ENCODE measurements at regions not wholly inside any gene's neighbourhood (a gene's known extent, or its start where the extent isn't known, plus 50 kb on each side); places are given as distances from the start of the nearest gene placed in this dataset.

DNA sequence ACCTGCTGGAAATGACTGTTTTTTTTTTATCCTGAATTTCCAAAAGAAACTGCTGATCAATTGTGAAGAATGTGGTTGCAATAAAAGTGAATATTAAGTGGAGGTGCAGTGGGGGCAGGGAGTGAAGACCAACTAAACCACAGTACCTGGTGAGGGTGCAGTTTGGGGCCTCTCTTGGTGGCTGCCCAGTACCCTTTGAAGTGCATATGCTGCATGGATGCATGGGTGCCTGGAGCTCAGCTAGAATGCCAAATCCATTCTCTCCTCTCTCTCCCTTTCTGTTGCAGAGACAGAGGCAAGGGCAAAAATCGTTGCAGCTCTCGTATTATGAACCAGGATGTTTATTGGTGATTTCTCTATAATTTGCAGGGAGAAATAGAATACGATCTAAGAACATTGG is 420.5 kb upstream of the ONECUT1 start:
- Histone ChIP-seq H3K79me2 (ENCODE audit: low read length) (no peaks in the 10 kb centered on the region), H3K4me2 (ENCODE audit: low read length) (no peak overlapping the region)
- TF ChIP-seq, protein P1, sequence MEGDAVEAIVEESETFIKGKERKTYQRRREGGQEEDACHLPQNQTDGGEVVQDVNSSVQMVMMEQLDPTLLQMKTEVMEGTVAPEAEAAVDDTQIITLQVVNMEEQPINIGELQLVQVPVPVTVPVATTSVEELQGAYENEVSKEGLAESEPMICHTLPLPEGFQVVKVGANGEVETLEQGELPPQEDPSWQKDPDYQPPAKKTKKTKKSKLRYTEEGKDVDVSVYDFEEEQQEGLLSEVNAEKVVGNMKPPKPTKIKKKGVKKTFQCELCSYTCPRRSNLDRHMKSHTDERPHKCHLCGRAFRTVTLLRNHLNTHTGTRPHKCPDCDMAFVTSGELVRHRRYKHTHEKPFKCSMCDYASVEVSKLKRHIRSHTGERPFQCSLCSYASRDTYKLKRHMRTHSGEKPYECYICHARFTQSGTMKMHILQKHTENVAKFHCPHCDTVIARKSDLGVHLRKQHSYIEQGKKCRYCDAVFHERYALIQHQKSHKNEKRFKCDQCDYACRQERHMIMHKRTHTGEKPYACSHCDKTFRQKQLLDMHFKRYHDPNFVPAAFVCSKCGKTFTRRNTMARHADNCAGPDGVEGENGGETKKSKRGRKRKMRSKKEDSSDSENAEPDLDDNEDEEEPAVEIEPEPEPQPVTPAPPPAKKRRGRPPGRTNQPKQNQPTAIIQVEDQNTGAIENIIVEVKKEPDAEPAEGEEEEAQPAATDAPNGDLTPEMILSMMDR (IDR thresholded peaks at IDR 0.05; ENCODE audit: low read depth, low read length), result no peak
- no peak for TF ChIP-seq EZH2phosphoT487 (IDR thresholded peaks at IDR 0.05; ENCODE audit: low read depth)

DNA sequence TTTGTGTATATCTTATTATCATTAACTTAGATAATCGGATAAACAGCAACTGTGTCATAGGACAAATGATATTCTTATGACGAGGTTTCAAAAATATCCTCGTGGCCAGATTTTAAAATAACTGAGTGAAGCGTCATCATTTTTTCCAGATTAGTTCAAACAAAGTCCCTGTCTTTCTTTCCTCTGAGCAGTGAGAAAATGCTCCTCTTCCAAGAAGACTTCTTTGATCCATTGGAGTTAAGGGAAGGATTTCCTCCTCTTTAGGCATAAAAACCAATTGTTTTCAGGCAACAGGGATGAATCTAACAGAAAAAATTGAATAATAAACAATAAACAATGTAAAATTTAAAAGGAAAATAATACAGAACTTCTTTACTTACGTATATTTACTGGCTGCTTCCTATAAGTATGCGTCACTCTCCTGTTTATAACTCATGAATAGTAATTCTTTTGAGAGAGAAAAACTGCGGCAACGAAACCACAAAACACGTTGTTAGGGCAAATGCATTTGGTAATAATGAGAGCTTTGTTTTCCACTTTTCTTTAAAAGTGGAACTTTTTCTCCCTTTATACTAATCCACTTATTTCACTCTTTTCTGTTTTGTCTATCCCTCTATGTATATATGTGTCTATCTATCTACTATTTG is 419.4 kb upstream of the ONECUT1 start:
- Histone ChIP-seq H3K4me3 (ENCODE audit: low read length) (no peak overlapping the region), H3K79me2 (ENCODE audit: low read length) (no peaks in the 10 kb centered on the region), H4K20me1 (ENCODE audit: insufficient read depth, low read length) (no peaks in the 10 kb centered on the region), H3K36me3 (replicated peaks; ENCODE audit: low read depth, low read length) (no peaks in the 10 kb centered on the region), H3K27me3 (ENCODE audit: low read depth, low read length) (0 out of 2 replicates have a peak, but pooled peaks cover under 1% of the 10 kb centered on the region), H3K4me1 (ENCODE audit: low read length) (no peaks in the 10 kb centered on the region), H3K4me2 (ENCODE audit: low read length) (no peak overlapping the region), H3K9ac (ENCODE audit: low read length) (no peak overlapping the region), H3K9me3 (ENCODE audit: insufficient read depth, low read length) (no peaks in the 10 kb centered on the region), H3K27ac (ENCODE audit: low read length) (no peak overlapping the region), H2AFZ (ENCODE audit: low read depth, low read length) (no peak overlapping the region)
- TF ChIP-seq EZH2phosphoT487 (IDR thresholded peaks at IDR 0.05; ENCODE audit: low read depth), result no peak
- TF ChIP-seq, protein P1 (IDR thresholded peaks at IDR 0.05; ENCODE audit: low read depth, low read length), result no peak

More for the DNA sequence above, 420.5 kb upstream of the ONECUT1 start:
- no peak overlapping the region for H3K4me3 ChIP-seq (ENCODE audit: low read length)
- H2AFZ ChIP-seq (ENCODE audit: low read depth, low read length), result no peak overlapping the region
- no peaks in the 10 kb centered on the region for H3K36me3 ChIP-seq (replicated peaks; ENCODE audit: low read depth, low read length)
- H3K9me3 ChIP-seq (ENCODE audit: insufficient read depth, low read length), result no peaks in the 10 kb centered on the region
- no peaks in the 10 kb centered on the region for H4K20me1 ChIP-seq (ENCODE audit: insufficient read depth, low read length)
- H3K4me1 ChIP-seq (ENCODE audit: low read length), result no peaks in the 10 kb centered on the region
- no peaks in the 10 kb centered on the region for H3K27me3 ChIP-seq (ENCODE audit: low read depth, low read length)
- H3K9ac ChIP-seq (ENCODE audit: low read length), result no peak overlapping the region
- H3K27ac ChIP-seq (ENCODE audit: low read length), result no peak overlapping the region

DNA sequence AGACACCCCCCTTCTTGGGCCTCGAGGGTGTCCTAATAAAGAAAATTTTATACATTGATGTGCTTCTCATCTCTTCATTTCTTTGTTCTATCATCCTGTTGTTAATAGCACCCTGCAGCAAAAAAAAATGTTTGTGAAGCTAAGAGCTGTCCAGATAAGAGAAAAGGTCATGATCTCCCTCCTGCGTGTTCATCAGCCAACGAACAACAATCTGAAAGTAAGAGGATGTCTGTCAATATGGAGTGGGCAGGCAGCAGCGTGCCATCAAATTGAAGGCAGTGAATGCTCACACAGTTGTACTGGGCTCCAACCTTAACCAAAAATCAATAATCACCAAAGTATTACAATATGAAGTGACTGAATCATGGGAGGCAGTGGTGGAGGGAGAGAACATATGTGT is 418.6 kb upstream of the ONECUT1 start:
- Histone ChIP-seq H3K36me3 (replicated peaks; ENCODE audit: low read depth, low read length) (no peaks in the 10 kb centered on the region), H2AFZ (ENCODE audit: low read depth, low read length) (no peak overlapping the region), H3K27ac (ENCODE audit: low read length) (no peak overlapping the region), H3K9ac (ENCODE audit: low read length) (no peak overlapping the region), H3K9me3 (ENCODE audit: insufficient read depth, low read length) (no peaks in the 10 kb centered on the region), H4K20me1 (ENCODE audit: insufficient read depth, low read length) (no peaks in the 10 kb centered on the region), H3K4me2 (ENCODE audit: low read length) (no peak overlapping the region), H3K79me2 (ENCODE audit: low read length) (no peaks in the 10 kb centered on the region), H3K27me3 (ENCODE audit: low read depth, low read length) (0 out of 2 replicates have a peak, but pooled peaks cover 8% of the 10 kb centered on the region), H3K4me3 (ENCODE audit: low read length) (no peak overlapping the region), H3K4me1 (ENCODE audit: low read length) (no peaks in the 10 kb centered on the region)
- no peak for TF ChIP-seq EZH2phosphoT487 (IDR thresholded peaks at IDR 0.05; ENCODE audit: low read depth)

DNA sequence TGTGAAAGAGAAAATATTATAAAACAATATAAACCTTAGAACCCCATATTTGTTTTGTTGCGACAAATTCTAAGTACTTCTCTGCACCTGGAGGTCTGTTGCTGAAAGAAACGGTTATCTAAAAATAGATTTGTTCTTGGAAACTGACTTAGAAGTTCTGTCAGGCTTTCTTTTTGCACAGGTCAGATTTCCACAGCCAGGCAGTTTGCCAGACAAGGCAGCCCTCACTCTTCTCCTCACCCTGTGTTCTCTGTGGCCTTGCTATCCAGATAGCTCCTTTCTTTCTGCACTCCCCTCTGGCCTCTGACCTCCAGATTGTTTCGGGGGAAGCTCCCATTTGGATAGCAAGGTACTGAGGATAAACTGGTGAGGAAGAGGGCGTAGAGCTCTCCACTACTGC is 413.3 kb upstream of the ONECUT1 start:
- H3K4me1 ChIP-seq (ENCODE audit: low read length), result no peaks in the 10 kb centered on the region
- H3K79me2 ChIP-seq (ENCODE audit: low read length), result no peaks in the 10 kb centered on the region
- H4K20me1 ChIP-seq (ENCODE audit: insufficient read depth, low read length), result no peaks in the 10 kb centered on the region
- TF ChIP-seq, protein P1 (IDR thresholded peaks at IDR 0.05; ENCODE audit: low read depth, low read length), result no peak
- TF ChIP-seq EZH2phosphoT487 (IDR thresholded peaks at IDR 0.05; ENCODE audit: low read depth), result no peak
- H3K4me3 ChIP-seq (ENCODE audit: low read length), result no peak overlapping the region
- no peaks in the 10 kb centered on the region for H3K9me3 ChIP-seq (ENCODE audit: insufficient read depth, low read length)
- H2AFZ ChIP-seq (ENCODE audit: low read depth, low read length), result no peak overlapping the region
- peaks cover 26% of the 10 kb centered on the region for H3K27me3 ChIP-seq (ENCODE audit: low read depth, low read length)
- no peak overlapping the region for H3K27ac ChIP-seq (ENCODE audit: low read length)
- H3K4me2 ChIP-seq (ENCODE audit: low read length), result no peak overlapping the region
- no peak overlapping the region for H3K9ac ChIP-seq (ENCODE audit: low read length)
- no peaks in the 10 kb centered on the region for H3K36me3 ChIP-seq (replicated peaks; ENCODE audit: low read depth, low read length)
